HepG2 (cell line): ENCODE measurements at regions not wholly inside any gene's neighbourhood (a gene's known extent, or its start where the extent isn't known, plus 50 kb on each side); places are given as distances from the start of the nearest gene placed in this dataset.

ENCODE experiments used
- ATAC-seq: fragments of 200-7000 bp; cut with Tn5 transposase; 3 replicates; pipeline ENCODE4 v1.9.1; 2020; ENCODE audit warnings: mild to moderate bottlenecking, moderate library complexity
- BruUV-seq: library from RNA; stranded (reverse); fragments of 400-500 nt; replicated peaks from 2 replicates; lab custom pipeline; 2021; lab: Mats Ljungman, UMichigan
- CTCF ChIA-PET: fragments of 300-600 bp; formaldehyde crosslinking; extraction: SDS; loops from one replicate; lab custom pipeline; 2021; ENCODE audit warnings: low total read pairs, inconsistent platforms, low intra/inter-chr PET ratio; lab: Yijun Ruan, JAX
- POLR2A ChIA-PET: fragments of 350-600 bp; sonication (Branson Sonifier 250); formaldehyde crosslinking; loops from one replicate; lab custom pipeline; 2020; ENCODE audit warnings: antibody characterized with exemption, inconsistent platforms; lab: Yijun Ruan, JAX
- DNase-seq: peaks from one replicate; pipeline ENCODE4 v3.0.0-alpha.2; 2015; ENCODE audit warnings: low spot score
- FAIRE-seq: peaks from 3 replicates; lab custom pipeline; 2011; peaks lifted over from hg19 to GRCh38; lab: Jason Lieb, UNC
- H2AFZ ChIP-seq: one replicate; pipeline ENCODE4 v1.6.1; 2011; ENCODE audit warnings: low read length, inconsistent platforms
- H3K27ac ChIP-seq: fragments of 300-600 bp; 3 replicates; pipeline ENCODE4 v1.8.0; 2011; ENCODE audit warnings: mixed run types, mild to moderate bottlenecking, mixed read lengths, low read length, inconsistent platforms; ENCODE audit not compliant: insufficient read depth; ENCODE audit errors: extremely low read length
- H3K27me3 ChIP-seq, 2 experiments: fragments of 200-600 bp in 1 of 2; 2 replicates in 1 of 2; 3 replicates in 1 of 2; pipeline versions ENCODE4 v1.6.0 to v1.8.0; 2011; ENCODE audit warnings: low read length in 2 of 2, mild to moderate bottlenecking in 2 of 2, moderate library complexity in 2 of 2, inconsistent platforms in 1 of 2; ENCODE audit not compliant: insufficient read depth in 2 of 2, control insufficient read depth in 1 of 2
- H3K36me3 ChIP-seq, 2 experiments: fragments of 200-600 bp in 1 of 2; replicated peaks in 1 of 2; 2 replicates in 1 of 2; 3 replicates in 1 of 2; pipeline versions ENCODE4 v1.5.1 to v1.8.0; 2011; ENCODE audit warnings: low read length in 2 of 2, inconsistent platforms in 1 of 2; ENCODE audit not compliant: insufficient read depth in 2 of 2, control insufficient read depth in 1 of 2
- H3K4me1 ChIP-seq: 2 replicates; pipeline ENCODE4 v1.5.1; 2012; ENCODE audit warnings: low read length, inconsistent platforms; ENCODE audit not compliant: insufficient read depth
- H3K4me2 ChIP-seq: 2 replicates; pipeline ENCODE4 v1.6.0; 2011; ENCODE audit warnings: low read depth, low read length, inconsistent platforms
- H3K4me3 ChIP-seq, 3 experiments: fragments of 200-600 bp in 1 of 3; sonication (generic), shearing (Covaris generic) in 1 of 3; replicated peaks in 1 of 3; 2 replicates each; pipeline ENCODE4 v1.5.1; 2011 to 2016; ENCODE audit warnings: low read length in 3 of 3, inconsistent platforms in 2 of 3, low read depth in 2 of 3, mild to moderate bottlenecking in 2 of 3, control low read depth in 1 of 3, mixed read lengths in 1 of 3; ENCODE audit not compliant: insufficient read depth in 1 of 3
- H3K79me2 ChIP-seq: one replicate; pipeline ENCODE4 v1.6.1; 2011; ENCODE audit warnings: low read length, inconsistent platforms; ENCODE audit not compliant: insufficient read depth
- H3K9ac ChIP-seq: 2 replicates; pipeline ENCODE4 v1.6.0; 2011; ENCODE audit warnings: mild to moderate bottlenecking, low read depth, low read length, inconsistent platforms; ENCODE audit not compliant: insufficient read depth
- H3K9me3 ChIP-seq: 2 replicates; pipeline ENCODE4 v1.5.1; 2012; ENCODE audit warnings: mild to moderate bottlenecking, low read length
- H4K20me1 ChIP-seq: 2 replicates; pipeline ENCODE4 v1.6.0; 2011; ENCODE audit warnings: inconsistent platforms, mild to moderate bottlenecking, low read length, moderate library complexity; ENCODE audit not compliant: insufficient read depth
- MLXIP ChIP-seq: sonication (generic); formaldehyde crosslinking; IDR thresholded peaks from 2 replicates; pipeline ENCODE4 v1.9.0; 2021; ENCODE audit warnings: missing genetic modification reagents, borderline replicate concordance
- TFDP2 ChIP-seq: sonication (generic); formaldehyde crosslinking; IDR thresholded peaks from 2 replicates; pipeline ENCODE4 v1.4.0; 2020; ENCODE audit warnings: missing genetic modification reagents
- ZNF235 ChIP-seq: sonication (generic); formaldehyde crosslinking; IDR thresholded peaks from 2 replicates; pipeline ENCODE4 v1.8.1; 2023; ENCODE audit warnings: mild to moderate bottlenecking, missing genetic modification reagents, borderline replicate concordance
- ZNF609 ChIP-seq: sonication (generic); formaldehyde crosslinking; IDR thresholded peaks from 2 replicates; pipeline ENCODE4 v1.4.0; 2020; ENCODE audit warnings: mild to moderate bottlenecking, missing genetic modification reagents, borderline replicate concordance
- WGBS: methylation state at CpG from one replicate; pipeline ENCODE4 v1.1.6; 2017; ENCODE audit warnings: low lambda C conversion rate; 5-methylcytosine and 5-hydroxymethylcytosine counted together
- in situ Hi-C: cut with HindIII; loops from 2 replicates; pipeline ENCODE4 v1.10.0; 2017; ENCODE audit warnings: low pct_unique_long_range_greater_than_20kb; ENCODE audit not compliant: extremely low pct_ligation_motif_present
- intact Hi-C: fragments of 100-400 bp; cut with micrococcal nuclease; formaldehyde crosslinking; loops from one replicate; pipeline ENCODE4 v1.10.0; 2022; ENCODE audit not compliant: unreplicated experiment

- ATAC-seq (no peak), FAIRE-seq (no peak), DNase-seq (no peak)
- Histone ChIP-seq H3K4me2 (no peak overlapping the region), H3K27me3 (peaks cover 1 to 24% of the 10 kb centered on the region in 2 experiments; a peak in 3 of 5 replicates), H3K36me3 (no peaks in the 10 kb centered on the region), H3K9me3 (no peaks in the 10 kb centered on the region), H3K27ac (no peak overlapping the region), H3K4me1 (no peaks in the 10 kb centered on the region), H3K79me2 (no peaks in the 10 kb centered on the region), H3K4me3 (no peak overlapping the region), H2AFZ (no peak overlapping the region), H3K9ac (no peak overlapping the region), H4K20me1 (no peaks in the 10 kb centered on the region)
- ChIA-PET CTCF (no interaction called here), POLR2A (no interaction called here)
- in situ Hi-C loops (no loop called here), intact Hi-C loops (no loop called here)
- 3% methylated on average over 10 of the region's 14 CpGs for WGBS
- TF ChIP-seq MLXIP (CRISPR knock-in tag): no peak
- no peak for TF ChIP-seq TFDP2
- TF ChIP-seq ZNF235: no peak
- no peak for TF ChIP-seq ZNF609 (CRISPR knock-in tag)
- BruUV-seq: no TSS peak
These were observed 57.1 kb upstream of the LHX5 start for GRCh38 chr12:113528606-113529293.
